Activated CD4-positive, alpha-beta T cell treated with anti-CD3 and anti-CD28 coated beads, Interleukin-2, Interleukin-4, amounts not matched to agents 100 ng/mL and 50 ng/mL, durations not matched to agents 16 hours and 8 hours (primary cell): ENCODE measurements at regions not wholly inside any gene's neighbourhood (a gene's known extent, or its start where the extent isn't known, plus 50 kb on each side); places are given as distances from the start of the nearest gene placed in this dataset.

Source experiments
- DNase-seq: peaks from one replicate; pipeline ENCODE4 v3.0.0-alpha.2; 2020; ENCODE audit warnings: low spot score

DNA sequence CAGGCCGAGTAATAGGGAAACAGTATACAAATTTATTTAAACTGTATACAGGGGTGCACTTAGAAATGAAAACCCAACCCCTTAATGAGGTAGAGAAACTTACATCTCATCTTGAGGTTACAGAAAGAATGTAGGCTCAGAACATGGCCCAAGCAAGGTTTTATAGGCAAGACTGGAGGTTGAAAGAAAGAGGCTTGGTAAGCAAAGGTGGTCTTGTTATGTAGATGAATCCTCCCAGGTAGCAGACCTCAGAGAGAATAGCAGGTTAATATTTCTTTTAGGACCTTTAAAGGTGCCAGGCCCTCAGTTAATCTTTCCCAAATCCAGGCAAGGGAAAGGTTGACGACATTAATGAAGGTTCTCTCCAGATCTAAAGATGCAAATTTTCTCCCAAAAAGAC is 1466.8 kb upstream of the PRR20A start:
- no peak for DNase-seq

DNA sequence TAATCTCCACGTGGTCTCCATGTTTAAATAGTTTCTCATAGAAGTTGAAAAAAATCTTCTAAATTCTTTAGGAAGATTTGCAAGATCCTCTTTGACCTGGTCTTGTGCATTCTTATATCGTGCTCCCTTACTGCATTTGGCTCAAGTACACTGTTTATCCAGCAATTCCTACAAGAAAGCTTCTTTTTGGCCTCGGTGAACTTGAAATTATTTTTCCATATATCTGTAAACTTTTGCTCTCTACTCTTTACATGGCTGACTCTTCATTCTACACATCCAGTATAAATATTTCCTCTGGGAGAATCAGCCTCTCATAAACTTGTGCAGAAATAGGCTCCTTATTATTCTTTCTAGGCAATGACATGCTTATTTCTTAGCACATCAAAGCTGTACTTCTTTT is 1457.9 kb upstream of the PRR20A start:
- DNase-seq = no peak

DNA sequence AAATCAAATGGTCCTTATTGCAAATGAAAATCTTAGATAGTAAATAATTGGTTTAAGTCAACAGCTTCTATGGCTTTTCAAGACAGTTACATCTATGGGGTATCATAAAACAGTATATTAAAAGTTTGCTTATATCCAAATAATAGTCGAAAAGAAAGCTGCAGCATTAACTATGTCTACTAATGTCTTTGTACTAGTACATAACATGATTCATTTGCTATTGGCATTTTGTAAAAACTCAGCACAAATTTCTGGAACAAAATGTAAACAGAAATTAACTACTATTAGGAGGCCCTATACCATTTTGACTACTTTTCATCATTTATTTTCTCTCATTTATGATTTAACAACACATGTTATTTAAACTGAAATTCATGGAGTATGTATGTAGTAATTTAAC is 1435.2 kb upstream of the PRR20A start:
- no peak for DNase-seq

DNA sequence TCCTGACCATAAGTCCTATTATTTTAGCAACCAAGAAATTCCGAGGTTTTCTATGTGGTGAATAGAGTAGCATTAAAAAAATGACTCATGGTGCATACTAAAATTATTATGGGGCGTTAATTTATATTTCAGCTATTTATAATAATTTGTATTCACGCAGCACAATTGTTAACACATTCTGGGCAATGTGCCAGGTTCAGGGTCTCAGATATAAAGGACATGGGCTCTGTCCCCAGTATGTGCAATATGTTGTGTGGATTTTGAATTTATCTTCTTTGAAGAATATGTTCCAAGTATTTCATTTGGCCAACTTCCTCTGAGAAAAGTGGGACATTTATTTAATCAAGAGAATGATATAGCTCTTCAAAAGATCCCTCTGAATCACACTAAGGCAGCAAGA is 1434.7 kb upstream of the PRR20A start:
- DNase-seq = no peak

DNA sequence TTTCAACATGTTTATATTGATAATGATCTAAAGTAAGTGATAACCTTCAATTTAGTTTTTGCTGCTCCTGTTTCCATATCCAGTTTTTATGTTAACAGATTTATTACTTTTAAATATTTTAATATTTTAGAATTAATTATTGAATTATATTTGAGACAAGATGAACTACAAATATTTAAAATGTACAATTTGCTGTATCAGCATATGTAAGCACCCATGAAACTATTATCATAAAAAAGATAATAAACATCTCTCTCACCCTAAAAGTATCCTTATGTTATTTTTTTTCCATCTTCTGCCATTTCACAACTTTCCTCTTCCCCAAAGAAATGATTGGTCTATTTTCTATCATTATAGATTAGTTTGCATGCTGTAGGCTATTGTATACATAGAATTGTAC is 1426.6 kb upstream of the PRR20A start:
- no peak for DNase-seq

DNA sequence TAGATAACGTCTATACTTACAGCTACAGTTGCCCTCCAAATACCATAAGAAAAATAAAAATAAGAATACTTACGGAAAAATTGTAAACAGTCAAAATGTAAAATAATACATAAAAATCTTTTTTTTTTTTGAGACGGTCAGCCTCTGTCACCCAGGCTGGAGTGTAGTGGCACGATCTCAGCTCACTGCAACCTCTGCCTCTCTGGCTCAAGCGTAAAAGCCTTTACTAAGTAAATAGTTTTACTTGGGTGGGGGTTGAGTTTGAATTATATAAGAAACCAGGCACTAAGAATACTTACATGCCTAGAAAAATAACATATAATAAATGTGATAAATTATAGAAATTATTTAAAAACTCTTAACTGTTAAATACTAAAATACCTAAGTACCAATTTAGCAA is 1413.0 kb upstream of the PRR20A start:
- no peak for DNase-seq

DNA sequence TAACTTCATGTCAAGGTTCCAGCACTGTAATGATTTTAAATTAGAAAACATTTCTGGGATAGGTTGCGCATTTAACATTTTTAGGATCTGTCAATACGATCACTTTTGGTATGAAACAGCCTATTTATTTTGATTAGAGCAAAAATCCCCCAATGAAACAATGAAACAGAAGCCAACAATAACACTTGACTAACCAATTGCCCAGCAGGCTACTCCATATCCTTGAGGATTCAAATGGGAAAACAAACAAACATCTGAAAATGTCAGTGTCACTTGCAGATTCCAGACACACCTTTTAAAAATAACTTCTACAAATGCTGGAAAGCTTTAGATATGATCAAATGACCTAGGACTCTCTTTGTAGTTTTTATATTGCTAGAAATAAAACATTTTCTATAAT is 1412.5 kb upstream of the PRR20A start:
- no peak for DNase-seq

DNA sequence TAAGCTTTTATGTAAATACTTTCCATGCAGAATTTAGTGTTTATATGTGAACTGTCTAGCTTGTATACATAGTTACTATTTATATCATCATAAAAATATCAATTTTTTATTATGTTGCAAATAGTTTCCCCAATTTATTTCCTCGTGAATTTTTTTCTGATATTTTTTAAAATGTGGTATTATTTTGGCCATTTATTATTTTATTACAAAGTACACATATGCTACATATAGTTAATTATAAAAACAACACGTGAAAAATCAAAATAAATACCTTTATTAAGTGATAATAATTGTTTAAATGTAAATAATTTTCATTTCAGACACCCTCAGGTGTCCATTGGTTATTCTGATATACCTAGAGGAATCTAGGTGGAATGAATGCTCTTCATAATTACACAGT is 1394.9 kb upstream of the PRR20A start:
- DNase-seq = no peak

DNA sequence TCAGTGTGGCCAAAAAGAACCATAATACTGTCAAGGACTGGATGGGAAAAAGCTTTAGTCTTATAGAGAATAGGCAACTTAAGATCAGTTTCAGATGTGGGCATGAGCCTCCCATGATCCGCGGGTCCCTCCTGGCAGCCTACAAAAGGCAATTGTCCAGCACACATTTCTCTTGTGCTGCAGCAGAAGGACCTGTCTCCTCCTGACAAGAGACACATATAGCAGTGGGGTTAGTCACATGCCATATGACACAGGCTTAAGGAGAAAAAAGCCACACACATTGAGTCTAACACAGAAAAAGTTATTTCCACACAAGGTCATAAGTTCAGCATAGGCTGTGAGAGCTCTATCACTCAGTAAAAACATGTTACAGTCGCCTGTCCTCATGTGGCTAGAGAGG is 1378.7 kb upstream of the PRR20A start:
- DNase-seq = no peak

DNA sequence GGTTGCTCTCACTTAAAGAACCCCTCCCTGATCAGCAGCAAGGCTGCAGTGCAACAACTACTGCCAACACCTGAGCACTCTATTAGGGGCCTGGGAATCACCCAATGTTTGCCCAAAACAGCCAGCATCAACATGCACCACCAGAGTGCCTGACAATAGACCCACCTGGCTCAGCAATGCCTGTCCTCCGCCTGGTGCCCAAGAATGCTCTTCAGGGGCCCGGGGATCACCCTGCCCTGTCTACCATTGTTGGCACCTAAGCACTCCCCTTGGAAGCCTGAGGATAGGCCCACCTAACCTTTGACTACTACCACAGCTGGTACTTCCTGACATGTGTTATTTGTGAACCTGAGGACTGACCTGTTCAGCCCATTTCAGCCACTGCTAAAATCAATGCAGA is 1363.1 kb upstream of the PRR20A start:
- DNase-seq = no peak

DNA sequence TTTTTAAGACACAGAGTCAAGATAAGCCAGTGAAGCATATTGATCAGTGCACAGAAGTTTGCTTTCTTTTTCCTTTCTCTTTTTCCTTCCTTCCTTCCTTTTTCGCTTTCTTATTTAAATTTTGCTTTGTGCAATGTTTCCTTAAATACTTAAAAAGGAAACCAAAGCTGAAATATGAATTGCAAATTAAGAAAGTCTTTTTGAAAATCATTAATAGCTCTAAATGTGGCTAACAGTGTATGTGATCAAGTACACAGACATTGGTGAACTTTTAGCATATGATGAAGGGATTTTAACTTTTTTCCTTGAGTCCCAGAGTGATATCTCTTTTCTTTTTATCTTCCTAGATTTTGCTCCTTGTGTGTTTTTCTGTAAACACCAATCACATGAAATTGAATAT is 1356.9 kb upstream of the PRR20A start:
- no peak for DNase-seq

DNA sequence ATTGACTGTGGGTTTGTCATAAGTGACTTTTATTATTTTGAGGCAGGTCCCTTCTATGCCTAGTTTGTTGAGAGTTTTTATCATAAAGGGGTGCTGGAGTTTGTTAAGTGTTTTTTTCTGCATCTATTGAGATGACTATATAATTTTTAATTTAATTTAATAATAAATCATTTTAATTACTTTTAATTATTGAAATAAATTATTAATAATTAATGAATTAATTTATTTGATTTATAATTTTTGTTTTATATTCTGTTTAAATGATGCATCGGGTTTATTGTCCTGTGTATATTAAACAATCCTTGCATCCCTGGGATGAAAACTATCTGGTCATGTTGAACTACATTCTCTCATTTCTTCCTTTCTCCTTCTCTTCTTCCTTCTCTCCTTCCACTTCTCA is 1352.2 kb upstream of the PRR20A start:
- DNase-seq = no peak

DNA sequence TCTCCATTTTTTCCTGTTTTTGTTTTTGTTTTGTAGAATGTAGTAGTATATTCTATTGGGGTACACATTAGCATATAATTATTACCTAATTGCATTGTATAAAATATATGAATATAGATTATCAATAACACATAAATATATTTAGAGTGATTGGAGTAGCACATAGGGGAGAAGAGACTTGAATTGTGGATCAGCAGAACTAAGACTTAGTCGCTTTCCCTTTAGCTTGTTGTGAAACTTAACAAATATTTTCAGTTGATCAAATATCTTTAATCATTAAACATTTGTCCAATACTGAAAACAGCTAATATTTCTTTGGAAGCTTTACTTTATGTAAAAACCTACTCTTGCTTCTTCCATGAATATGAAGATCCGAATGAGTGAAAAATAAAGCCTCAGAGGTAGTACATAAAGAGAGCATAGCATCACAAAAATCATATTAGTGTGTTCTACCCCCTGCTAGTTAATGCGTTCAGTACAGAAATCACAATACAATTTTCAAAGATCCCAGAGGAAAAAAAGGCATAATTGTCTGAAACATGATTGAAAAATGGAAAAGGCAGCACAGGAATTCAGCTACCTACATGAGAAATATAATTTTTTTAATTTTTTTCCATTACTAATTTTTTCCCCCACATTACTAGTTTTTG is 1348.0 kb upstream of the PRR20A start:
- no peak for DNase-seq

DNA sequence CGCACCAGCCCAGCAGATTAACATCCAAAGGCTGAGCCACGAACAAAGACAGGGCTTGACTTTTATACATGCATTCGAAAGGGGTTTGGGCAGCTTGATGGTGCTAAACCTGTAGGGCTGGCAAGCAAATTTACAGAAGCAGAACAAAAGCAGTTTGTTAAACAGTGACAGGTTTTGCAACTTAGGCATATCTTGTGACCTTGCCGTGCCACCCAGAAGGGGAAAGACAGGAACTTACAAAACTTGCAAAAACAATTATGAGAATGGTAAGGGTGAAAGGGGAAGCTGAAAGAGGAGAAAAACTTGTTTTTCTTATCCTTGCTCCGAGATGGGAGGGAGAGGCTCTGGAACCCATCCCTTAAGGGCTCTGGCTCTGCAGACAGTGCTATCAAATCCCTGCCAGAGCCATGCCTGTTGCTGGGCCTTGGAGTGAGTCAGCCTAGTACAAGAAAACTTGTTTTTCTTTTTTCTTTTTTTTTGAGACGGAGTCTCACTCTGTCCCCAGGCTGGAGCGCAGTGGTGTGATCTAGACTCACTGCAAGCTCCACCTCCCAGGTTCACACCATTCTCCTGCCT is 1325.2 kb upstream of the PRR20A start:
- no peak for DNase-seq

DNA sequence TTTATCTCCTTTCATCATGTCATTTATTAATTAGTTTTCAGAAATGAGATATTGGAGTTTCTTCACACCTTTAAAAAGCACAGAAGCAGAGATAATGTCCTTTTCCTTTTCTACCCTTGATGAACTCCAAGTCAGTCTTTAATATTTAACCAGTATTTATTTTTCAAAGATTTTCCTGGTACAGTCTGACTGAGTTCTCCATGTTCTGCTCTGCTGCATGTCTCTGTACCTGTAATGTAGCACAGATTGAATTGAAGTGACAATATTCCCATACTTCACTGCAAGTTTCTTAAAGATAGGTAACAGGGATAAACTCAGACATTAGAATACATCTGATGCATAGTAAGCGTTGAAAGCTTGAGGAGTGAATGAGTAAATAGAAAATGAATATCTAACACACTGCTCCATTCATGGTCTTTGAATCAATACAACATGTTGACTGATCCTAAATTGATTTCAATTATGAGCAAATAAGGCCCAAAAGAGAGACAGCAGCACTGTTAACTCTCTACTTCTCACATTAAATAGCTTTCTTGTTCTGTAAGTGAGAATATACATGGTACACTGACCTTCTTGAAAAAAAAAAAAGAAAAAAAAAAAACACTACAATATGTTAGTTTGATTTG is 1323.6 kb upstream of the PRR20A start:
- no peak for DNase-seq

DNA sequence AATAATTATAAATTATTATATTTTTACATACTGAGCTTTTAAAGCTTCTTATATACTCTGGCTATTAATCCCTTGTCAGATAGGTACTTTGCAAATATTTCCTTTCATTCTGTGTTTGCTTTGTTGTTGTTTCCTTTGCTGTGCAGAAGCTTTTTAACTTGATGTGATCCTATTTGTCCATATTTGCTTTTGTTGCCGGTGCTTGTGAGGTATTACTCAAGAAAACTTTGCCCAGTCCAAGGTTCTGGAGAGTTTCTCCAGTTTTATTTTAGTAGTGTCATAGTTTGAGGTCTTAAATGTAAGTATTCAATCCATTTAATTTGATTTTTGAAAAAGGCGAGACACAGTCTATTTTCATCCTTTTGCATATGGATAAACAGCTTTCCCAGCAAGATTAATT is 1319.9 kb upstream of the PRR20A start:
- DNase-seq = no peak

DNA sequence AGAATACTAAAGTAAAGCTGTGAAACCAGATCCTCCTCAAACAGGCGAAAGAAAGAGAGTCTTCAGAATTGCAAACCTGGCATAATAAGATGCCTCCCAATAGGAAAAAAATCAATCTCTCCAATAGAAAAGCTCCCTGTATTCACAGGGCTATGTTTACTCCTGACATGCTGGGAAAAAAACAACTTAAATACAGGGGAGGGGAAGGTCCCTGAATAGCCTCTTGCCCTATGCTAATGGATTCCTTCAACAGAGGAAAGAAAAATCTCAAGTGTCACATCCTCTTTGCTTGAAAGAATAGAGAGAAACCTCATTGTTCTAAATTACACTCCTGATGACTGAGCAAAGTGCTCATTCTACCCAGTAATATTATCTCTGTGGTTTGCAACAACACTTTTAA is 1271.1 kb upstream of the PRR20A start:
- no peak for DNase-seq

DNA sequence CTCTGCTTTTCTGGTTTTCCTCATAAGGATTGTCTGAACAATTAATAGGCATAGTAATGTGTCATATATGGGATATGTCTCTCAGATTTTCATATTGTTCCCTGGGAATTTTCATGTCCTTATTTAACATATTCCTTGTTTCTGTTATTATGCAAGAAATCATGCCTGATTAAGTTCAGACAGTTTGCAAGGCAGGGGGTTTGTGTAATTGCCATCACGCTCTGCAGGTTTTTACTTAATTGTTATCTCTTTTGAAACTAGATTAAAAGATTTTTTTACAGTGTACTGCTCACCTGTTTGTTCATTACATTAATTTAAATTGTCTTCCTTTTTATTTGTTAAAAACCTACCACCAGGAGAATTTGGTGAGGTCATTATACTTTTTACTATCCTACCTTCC is 1253.2 kb upstream of the PRR20A start:
- no peak for DNase-seq

DNA sequence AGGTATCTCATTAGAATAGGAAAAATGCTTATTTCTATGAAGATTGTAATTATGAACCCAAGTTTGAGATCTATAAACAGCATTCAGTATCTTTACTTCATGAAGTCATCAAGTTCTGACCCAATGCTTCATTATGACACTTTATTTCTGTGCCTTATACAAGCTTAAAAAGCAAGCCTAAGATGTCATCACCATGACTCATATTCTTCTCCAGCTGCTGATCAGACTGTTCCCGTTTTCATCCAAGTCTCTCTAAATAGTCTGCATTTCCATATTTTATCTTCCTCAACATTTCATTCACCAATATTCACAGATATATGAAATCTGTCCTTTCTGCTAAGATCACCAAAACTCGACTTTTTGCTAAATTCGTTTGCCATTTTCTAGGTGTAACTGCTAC is 1247.2 kb upstream of the PRR20A start:
- DNase-seq = no peak

DNA sequence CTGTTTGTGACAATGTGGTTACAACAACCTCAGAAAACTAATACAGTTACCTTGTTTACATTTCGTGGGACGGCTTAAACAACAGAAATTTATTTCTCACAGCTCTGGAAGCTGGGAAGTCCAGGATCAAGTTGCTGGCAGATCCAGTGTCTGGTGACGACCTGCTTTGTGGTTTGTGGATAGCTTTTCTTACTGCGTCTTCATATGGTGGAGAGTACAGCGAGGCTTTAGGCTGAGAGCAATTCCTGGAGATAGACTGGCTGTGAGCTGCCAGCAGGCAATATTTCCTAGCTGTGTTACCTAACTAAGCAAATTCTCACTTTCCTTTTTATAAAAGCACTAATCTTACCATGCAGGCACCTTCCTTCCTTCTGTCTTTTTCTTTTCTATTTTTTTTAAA is 1203.5 kb upstream of the PRR20A start:
- no peak for DNase-seq

DNA sequence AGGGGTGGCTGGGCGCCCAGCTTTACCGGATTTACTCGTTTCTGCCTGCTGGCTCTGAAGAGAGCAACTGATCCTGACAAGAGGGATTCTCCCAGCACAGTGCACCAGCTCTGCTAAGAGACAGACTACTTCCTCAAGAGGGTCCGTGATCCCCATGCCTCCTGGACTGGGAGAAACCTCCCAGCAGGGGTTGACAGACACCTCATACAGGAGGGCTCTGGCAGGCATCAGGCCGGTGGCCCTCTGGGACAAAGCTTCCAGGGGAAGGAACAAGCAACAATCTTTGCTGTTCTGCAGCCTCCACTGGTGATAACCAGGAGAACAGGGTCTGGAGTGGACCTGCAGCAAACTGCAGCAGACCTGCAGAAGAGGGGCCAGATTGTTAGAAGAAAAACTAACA is 1192.5 kb upstream of the PRR20A start:
- no peak for DNase-seq

DNA sequence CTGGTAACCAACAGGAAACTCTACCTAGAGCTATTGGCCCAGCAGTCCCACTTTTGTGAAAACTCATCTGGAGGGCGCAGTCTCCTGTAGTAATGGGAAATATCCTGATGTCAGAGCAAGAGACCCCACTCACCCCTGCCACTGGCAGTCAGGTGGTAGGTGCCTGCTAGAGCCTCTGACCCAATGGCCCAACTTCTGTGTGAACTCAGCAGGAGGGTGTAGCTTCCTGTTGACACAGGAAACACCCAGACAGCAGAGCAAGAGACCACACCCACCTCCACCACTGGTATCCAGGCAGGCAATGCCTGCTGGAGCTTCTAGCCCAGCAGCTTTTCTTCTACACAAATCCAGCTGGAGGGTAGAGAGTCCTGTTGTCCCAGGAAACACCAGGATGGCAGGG is 1176.8 kb upstream of the PRR20A start:
- no peak for DNase-seq

DNA sequence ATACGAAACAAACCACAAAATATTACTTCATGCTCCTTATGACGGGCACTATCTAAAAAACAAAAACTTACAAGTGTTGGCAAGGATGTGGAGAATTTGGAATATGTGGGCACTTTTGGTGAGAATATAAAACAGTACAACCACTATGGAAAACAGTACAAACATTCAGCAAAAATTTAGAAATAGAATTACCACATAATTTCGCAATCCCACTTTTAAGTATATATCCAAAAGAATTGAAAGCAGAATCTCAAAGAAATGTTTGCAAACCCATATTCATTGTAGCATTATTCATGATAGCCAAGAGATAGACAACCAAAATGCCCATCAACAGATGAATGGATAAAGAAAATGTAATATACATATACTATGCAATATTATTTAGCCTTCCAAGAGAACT is 1173.7 kb upstream of the PRR20A start:
- no peak for DNase-seq

DNA sequence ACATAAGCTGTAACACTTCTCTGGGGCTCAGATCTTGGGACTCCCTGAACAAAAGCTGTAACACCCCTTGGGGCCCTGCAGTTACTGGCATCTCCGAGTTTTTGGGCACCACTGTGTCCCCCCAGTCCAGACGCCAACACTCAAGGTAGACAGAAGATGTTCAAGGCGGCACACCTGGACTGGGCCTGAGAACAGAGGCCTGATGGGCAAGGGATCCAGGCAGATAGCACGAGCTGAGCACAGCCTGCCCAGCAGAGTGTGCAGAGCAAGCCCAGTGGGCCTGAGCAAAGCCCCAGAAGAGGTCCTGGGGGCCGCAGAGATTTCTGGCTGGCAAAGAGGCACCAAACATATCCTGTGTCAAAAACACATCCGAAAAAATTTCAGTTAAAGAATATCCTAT is 1163.3 kb upstream of the PRR20A start:
- DNase-seq = no peak
